Hepatocyte (in vitro differentiated cells): ENCODE measurements at regions not wholly inside any gene's neighbourhood (a gene's known extent, or its start where the extent isn't known, plus 50 kb on each side); places are given as distances from the start of the nearest gene placed in this dataset.

Experiments
- DNase-seq: peaks from one replicate; pipeline ENCODE4 v3.0.0-alpha.2; 2016; ENCODE audit warnings: low spot score
- H2AFZ ChIP-seq: fragments of 200-600 bp; sonication (generic); 2 replicates; pipeline ENCODE4 v1.6.0; 2016; ENCODE audit warnings: antibody characterized with exemption, mild to moderate bottlenecking
- H3K27ac ChIP-seq: fragments of 200-600 bp; sonication (generic); 2 replicates; pipeline ENCODE4 v1.5.1; 2016; ENCODE audit warnings: mild to moderate bottlenecking
- H3K27me3 ChIP-seq: fragments of 200-600 bp; sonication (generic); 2 replicates; pipeline ENCODE4 v1.6.1; 2016
- H3K36me3 ChIP-seq: fragments of 200-600 bp; sonication (generic); replicated peaks from 2 replicates; pipeline ENCODE4 v1.5.1; 2016; ENCODE audit warnings: low read depth; ENCODE audit not compliant: insufficient read depth
- H3K4me1 ChIP-seq: fragments of 200-600 bp; sonication (generic); 2 replicates; pipeline ENCODE4 v1.5.1; 2016; ENCODE audit warnings: mild to moderate bottlenecking, moderate library complexity; ENCODE audit not compliant: insufficient read depth
- H3K4me2 ChIP-seq: fragments of 200-600 bp; sonication (generic); 2 replicates; pipeline ENCODE4 v1.6.0; 2016
- H3K4me3 ChIP-seq: fragments of 200-600 bp; sonication (generic); 2 replicates; pipeline ENCODE4 v1.5.1; 2016; ENCODE audit warnings: mild to moderate bottlenecking
- H3K79me2 ChIP-seq: fragments of 200-600 bp; sonication (generic); 2 replicates; pipeline ENCODE4 v1.6.0; 2017; ENCODE audit warnings: mild to moderate bottlenecking
- H3K9me2 ChIP-seq: fragments of 200-600 bp; sonication (generic); replicated peaks from 2 replicates; pipeline ENCODE4 v1.6.0; 2017; ENCODE audit warnings: mild to moderate bottlenecking; ENCODE audit not compliant: insufficient read depth
- H3K9me3 ChIP-seq: fragments of 200-600 bp; sonication (generic); 2 replicates; pipeline ENCODE4 v1.5.1; 2016; ENCODE audit warnings: low read depth, mild to moderate bottlenecking
- H4K20me1 ChIP-seq: fragments of 200-600 bp; sonication (generic); 2 replicates; pipeline ENCODE4 v1.6.0; 2016; ENCODE audit warnings: mild to moderate bottlenecking; ENCODE audit not compliant: insufficient read depth, poor library complexity, severe bottlenecking
- EZH2 ChIP-seq: fragments of 200-600 bp; sonication (generic); IDR thresholded peaks from 2 replicates; pipeline ENCODE4 v1.6.1; 2016; ENCODE audit warnings: antibody characterized with exemption, mild to moderate bottlenecking, borderline replicate concordance
- EZH2phosphoT487 ChIP-seq: fragments of 200-600 bp; sonication (generic); IDR thresholded peaks from one replicate; pipeline ENCODE4 v1.6.1; 2018; ENCODE audit warnings: antibody characterized with exemption, mild to moderate bottlenecking, low read depth, moderate library complexity; ENCODE audit not compliant: unreplicated experiment, severe bottlenecking
- WGBS: methylation state at CpG from one replicate; pipeline ENCODE4 v1.1.6; 2016; ENCODE audit warnings: low lambda C conversion rate; ENCODE audit errors: missing lambda C conversion rate; 5-methylcytosine and 5-hydroxymethylcytosine counted together
- TF ChIP-seq, protein P1 (sequence below): fragments of 200-600 bp; sonication (generic); IDR thresholded peaks from 2 replicates; pipeline ENCODE4 v1.5.1; 2016; ENCODE audit warnings: antibody characterized with exemption, mild to moderate bottlenecking; ENCODE audit not compliant: poor library complexity

DNA sequence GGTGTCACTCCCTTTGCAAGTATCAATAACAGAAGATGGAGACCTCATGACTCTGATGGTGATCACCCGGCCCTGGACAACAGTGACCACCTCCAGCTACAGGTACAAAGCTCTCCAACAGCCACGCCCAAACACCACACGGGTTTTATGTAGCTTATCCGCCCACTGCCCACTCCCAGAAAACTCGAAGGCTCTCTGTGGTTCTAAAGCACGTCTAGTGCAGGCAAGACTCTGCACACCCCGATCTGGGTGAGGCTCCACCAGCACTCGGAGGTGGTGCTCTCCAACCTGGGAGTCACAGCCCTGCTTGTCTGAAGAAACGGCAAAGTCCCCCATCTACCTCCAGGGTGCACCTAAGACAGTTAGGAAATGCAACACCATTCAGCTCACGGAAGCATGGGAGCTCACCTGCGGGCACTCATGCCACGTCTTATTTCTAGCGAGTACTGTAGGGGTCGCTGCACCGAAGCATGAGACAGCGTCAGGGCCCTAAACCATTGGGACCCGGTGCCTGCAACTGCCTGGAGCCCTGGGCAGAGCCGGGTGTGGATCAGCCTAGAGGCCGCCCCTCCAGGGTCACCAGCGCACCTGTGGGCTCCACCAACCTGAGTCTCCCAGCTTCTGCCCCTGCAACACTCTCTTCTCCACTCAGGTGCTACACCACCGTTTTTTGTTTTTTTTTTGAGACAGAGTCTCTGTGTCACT lies 58.1 kb upstream of the ZNF354A start:
- no peak overlapping the region for H3K4me2 ChIP-seq
- H3K27ac ChIP-seq: no peak overlapping the region
- DNase-seq: no peak
- no peaks in the 10 kb centered on the region for H3K9me3 ChIP-seq
- no peak overlapping the region for H2AFZ ChIP-seq
- H3K36me3 ChIP-seq: no peaks in the 10 kb centered on the region
- H3K79me2 ChIP-seq: no peaks in the 10 kb centered on the region
- no peak overlapping the region for H3K4me3 ChIP-seq
- no peaks in the 10 kb centered on the region for H4K20me1 ChIP-seq
- TF ChIP-seq, protein P1, sequence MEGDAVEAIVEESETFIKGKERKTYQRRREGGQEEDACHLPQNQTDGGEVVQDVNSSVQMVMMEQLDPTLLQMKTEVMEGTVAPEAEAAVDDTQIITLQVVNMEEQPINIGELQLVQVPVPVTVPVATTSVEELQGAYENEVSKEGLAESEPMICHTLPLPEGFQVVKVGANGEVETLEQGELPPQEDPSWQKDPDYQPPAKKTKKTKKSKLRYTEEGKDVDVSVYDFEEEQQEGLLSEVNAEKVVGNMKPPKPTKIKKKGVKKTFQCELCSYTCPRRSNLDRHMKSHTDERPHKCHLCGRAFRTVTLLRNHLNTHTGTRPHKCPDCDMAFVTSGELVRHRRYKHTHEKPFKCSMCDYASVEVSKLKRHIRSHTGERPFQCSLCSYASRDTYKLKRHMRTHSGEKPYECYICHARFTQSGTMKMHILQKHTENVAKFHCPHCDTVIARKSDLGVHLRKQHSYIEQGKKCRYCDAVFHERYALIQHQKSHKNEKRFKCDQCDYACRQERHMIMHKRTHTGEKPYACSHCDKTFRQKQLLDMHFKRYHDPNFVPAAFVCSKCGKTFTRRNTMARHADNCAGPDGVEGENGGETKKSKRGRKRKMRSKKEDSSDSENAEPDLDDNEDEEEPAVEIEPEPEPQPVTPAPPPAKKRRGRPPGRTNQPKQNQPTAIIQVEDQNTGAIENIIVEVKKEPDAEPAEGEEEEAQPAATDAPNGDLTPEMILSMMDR: no peak
- TF ChIP-seq EZH2phosphoT487 (no peak), EZH2 (no peak)
- H3K27me3 ChIP-seq: no peaks in the 10 kb centered on the region
- no peaks in the 10 kb centered on the region for H3K9me2 ChIP-seq
- peaks cover 11% of the 10 kb centered on the region for H3K4me1 ChIP-seq
- WGBS: 92% methylated on average over 21 of the region's 21 CpGs

DNA sequence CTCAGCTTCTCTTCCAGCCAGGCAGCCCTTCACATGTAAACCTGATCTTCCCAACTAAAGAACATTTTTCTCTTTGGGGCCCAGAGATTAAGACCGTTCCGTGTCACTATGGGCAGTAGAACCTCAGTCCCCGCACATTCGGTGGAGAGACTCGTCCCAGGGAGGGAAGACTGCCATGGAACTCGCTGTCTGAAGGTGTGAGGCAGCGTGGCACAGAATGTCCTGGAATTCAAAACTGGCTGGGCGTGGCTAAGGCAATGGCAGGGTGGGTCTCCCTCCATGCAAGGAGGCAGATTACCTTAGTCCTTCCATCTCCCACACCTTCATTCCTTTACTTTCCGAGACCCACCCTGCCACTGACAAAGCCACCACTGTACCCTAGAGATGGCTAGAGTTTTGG lies 57.4 kb upstream of the ZNF354A start:
- Histone ChIP-seq H3K27me3 (no peaks in the 10 kb centered on the region), H3K36me3 (no peaks in the 10 kb centered on the region), H3K4me2 (peak overlapping the region; percentile 14), H3K4me3 (no peak overlapping the region), H3K27ac (peak overlapping the region; percentile 61), H3K4me1 (peaks cover 11% of the 10 kb centered on the region), H2AFZ (no peak overlapping the region), H4K20me1 (no peaks in the 10 kb centered on the region), H3K9me3 (no peaks in the 10 kb centered on the region), H3K9me2 (no peaks in the 10 kb centered on the region), H3K79me2 (no peaks in the 10 kb centered on the region)
- no peak for TF ChIP-seq EZH2phosphoT487
- no peak for TF ChIP-seq EZH2
- TF ChIP-seq, protein P1: no peak
- WGBS: 89% methylated on average over 9 of the region's 9 CpGs
- no peak for DNase-seq

DNA sequence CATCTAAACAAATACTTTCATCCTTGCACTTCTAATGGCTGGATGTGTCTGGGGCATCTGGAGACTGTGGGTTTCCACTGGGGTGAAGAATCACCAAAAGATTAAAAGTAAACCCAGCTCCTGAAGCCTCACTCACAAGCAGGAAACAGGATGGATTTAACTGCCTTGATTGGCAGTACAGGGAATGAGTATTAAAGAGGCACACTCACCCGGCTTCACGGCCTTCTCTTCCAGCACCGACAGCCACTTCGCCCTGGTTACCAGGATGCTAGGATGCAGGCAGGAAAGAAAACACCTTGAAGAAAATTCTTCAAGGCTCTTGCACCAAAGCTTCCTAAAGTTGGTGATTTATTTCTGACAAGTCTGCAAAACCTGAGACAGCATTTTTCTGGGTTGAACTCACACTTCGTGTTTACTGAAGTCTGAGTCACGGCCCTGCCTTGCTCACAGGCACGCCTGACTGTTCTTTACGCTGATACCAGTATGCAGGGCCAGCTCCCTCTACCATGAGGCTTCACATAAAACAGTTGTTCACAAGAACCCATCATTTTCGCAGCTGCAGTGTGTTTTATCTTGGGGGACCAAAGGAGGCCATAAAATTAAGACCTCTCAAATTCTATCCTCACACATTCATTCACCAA lies 56.5 kb upstream of the ZNF354A start:
- WGBS: 37% methylated on average over 9 of the region's 9 CpGs
- peak overlapping the region; percentile 14 for H3K4me2 ChIP-seq

More for the DNA sequence above, 56.5 kb upstream of the ZNF354A start:
- Histone ChIP-seq H3K27me3 (no peaks in the 10 kb centered on the region), H3K36me3 (no peaks in the 10 kb centered on the region), H3K9me2 (no peaks in the 10 kb centered on the region), H3K4me1 (peaks cover 11% of the 10 kb centered on the region), H2AFZ (no peak overlapping the region), H4K20me1 (no peaks in the 10 kb centered on the region), H3K9me3 (no peaks in the 10 kb centered on the region), H3K79me2 (no peaks in the 10 kb centered on the region), H3K4me3 (no peak overlapping the region), H3K27ac (peak overlapping the region; percentile 61)
- peak; percentile 90 for DNase-seq
- TF ChIP-seq EZH2phosphoT487: no peak
- no peak for TF ChIP-seq EZH2
- TF ChIP-seq, protein P1: no peak
